Nephron (organoid): ENCODE measurements at regions not wholly inside any gene's neighbourhood (a gene's known extent, or its start where the extent isn't known, plus 50 kb on each side); places are given as distances from the start of the nearest gene placed in this dataset.

Experiments
- H3K27ac Mint-ChIP-seq, 3 experiments: 2 replicates each; pipeline ENCODE4 v1.8.0; 2020; ENCODE audit warnings: mixed read lengths in 3 of 3, mild to moderate bottlenecking in 2 of 3, moderate library complexity in 1 of 3
- H3K27me3 Mint-ChIP-seq: 2 replicates; pipeline ENCODE4 v1.8.0; 2021; ENCODE audit warnings: low read depth, mild to moderate bottlenecking, moderate library complexity, mixed read lengths
- H3K36me3 Mint-ChIP-seq: 2 replicates; pipeline ENCODE4 v1.8.0; 2020; ENCODE audit warnings: low read depth, mixed read lengths
- H3K4me1 Mint-ChIP-seq: 2 replicates; pipeline ENCODE4 v1.8.0; 2020; ENCODE audit warnings: mixed read lengths
- H3K4me3 Mint-ChIP-seq, 3 experiments: 2 replicates each; pipeline ENCODE4 v1.8.0; 2020; ENCODE audit warnings: mild to moderate bottlenecking in 3 of 3, mixed read lengths in 3 of 3, moderate library complexity in 2 of 3
- H3K9me3 Mint-ChIP-seq: 2 replicates; pipeline ENCODE4 v1.8.0; 2020; ENCODE audit warnings: mixed read lengths
- TF ChIP-seq, protein P1 (sequence below), 3 experiments: fragments of 200-600 bp; sonication (generic); IDR thresholded peaks; one replicate each; pipeline ENCODE4 v1.5.0; 2021; ENCODE audit warnings: antibody characterized with exemption in 3 of 3; ENCODE audit not compliant: unreplicated experiment in 3 of 3

DNA sequence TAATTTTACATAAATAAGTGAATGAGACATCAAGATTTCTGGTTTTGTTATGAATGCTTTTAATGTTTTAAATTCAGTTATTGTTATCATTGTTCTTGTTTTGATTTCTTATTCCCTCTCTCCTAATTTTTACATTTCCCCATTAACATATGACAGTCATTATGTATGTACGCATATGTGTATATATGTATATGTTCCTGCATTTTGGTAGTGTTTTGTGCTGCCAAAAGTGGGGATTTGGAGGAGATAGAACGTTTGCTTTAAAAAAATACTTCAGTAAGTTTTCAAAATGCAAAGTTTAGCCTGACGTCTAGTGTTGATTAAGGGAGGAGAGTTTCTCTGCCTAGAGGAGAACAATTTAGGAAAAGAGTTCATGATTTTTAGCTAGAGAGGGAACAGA is 385.2 kb downstream of the EPHA4 start:
- peaks cover 3% of the 10 kb centered on the region for H3K9me3 Mint-ChIP-seq
- H3K27me3 Mint-ChIP-seq, result peaks cover 4% of the 10 kb centered on the region
- H3K4me3 Mint-ChIP-seq, result no peak overlapping the region
- TF ChIP-seq, protein P1, sequence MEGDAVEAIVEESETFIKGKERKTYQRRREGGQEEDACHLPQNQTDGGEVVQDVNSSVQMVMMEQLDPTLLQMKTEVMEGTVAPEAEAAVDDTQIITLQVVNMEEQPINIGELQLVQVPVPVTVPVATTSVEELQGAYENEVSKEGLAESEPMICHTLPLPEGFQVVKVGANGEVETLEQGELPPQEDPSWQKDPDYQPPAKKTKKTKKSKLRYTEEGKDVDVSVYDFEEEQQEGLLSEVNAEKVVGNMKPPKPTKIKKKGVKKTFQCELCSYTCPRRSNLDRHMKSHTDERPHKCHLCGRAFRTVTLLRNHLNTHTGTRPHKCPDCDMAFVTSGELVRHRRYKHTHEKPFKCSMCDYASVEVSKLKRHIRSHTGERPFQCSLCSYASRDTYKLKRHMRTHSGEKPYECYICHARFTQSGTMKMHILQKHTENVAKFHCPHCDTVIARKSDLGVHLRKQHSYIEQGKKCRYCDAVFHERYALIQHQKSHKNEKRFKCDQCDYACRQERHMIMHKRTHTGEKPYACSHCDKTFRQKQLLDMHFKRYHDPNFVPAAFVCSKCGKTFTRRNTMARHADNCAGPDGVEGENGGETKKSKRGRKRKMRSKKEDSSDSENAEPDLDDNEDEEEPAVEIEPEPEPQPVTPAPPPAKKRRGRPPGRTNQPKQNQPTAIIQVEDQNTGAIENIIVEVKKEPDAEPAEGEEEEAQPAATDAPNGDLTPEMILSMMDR (IDR thresholded peaks at IDR 0.05; ENCODE audit: unreplicated experiment in 3 of 3), result no peak
- no peaks in the 10 kb centered on the region for H3K36me3 Mint-ChIP-seq
- no peak overlapping the region for H3K27ac Mint-ChIP-seq
- peaks cover 5% of the 10 kb centered on the region for H3K4me1 Mint-ChIP-seq

DNA sequence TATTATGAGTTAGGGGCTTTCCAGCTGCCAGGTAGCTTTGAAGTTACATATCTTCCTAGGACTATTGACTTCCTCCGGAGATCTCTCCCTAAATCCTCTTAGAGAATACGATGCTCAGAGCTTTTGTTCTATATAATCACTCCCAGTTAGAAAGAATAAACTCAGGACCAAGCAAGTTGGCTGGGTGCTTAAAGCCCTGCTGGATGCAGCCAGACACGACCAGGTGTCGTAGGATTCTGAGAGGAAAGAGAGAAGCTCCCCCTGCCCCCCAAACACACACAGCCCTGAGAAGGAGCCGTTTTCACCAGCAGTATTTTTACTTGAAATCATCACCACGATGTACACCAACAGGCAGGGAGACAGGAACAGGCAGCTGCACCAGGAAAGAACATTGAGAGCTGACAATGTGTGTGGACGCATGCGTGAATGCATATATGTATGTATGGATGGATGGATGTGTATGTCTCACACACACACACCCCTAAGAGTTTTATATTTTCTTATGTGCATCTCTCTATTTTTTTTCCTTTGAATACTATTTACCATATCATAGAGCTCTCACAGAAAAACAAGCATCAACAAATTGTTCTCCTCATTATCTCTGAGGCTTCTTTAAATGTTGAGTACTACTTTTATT is 382.6 kb downstream of the EPHA4 start:
- Mint-ChIP-seq H3K27me3 (peaks cover 4% of the 10 kb centered on the region), H3K27ac (no peak overlapping the region), H3K36me3 (no peaks in the 10 kb centered on the region), H3K4me1 (peaks cover 5% of the 10 kb centered on the region), H3K9me3 (peaks cover 16% of the 10 kb centered on the region), H3K4me3 (no peak overlapping the region)
- TF ChIP-seq, protein P1 (IDR thresholded peaks at IDR 0.05; ENCODE audit: unreplicated experiment in 3 of 3), result no peak

GRCh38 chr2:221195829-221196228 is 376.3 kb downstream of the EPHA4 start:
- H3K4me1 Mint-ChIP-seq, result no peaks in the 10 kb centered on the region
- no peaks in the 10 kb centered on the region for H3K27me3 Mint-ChIP-seq
- TF ChIP-seq, protein P1 (IDR thresholded peaks at IDR 0.05; ENCODE audit: unreplicated experiment in 3 of 3), result no peak
- no peak overlapping the region for H3K4me3 Mint-ChIP-seq
- no peak overlapping the region for H3K27ac Mint-ChIP-seq
- H3K36me3 Mint-ChIP-seq, result no peaks in the 10 kb centered on the region
- H3K9me3 Mint-ChIP-seq, result peaks cover 16% of the 10 kb centered on the region

- Mint-ChIP-seq H3K27ac (no peak overlapping the region), H3K4me3 (no peak overlapping the region), H3K4me1 (no peaks in the 10 kb centered on the region), H3K27me3 (no peaks in the 10 kb centered on the region), H3K36me3 (no peaks in the 10 kb centered on the region), H3K9me3 (peaks cover 12% of the 10 kb centered on the region)
- TF ChIP-seq, protein P1 (IDR thresholded peaks at IDR 0.05; ENCODE audit: unreplicated experiment in 3 of 3), result no peak
These were observed 374.8 kb downstream of the EPHA4 start for GRCh38 chr2:221197225-221197856.

DNA sequence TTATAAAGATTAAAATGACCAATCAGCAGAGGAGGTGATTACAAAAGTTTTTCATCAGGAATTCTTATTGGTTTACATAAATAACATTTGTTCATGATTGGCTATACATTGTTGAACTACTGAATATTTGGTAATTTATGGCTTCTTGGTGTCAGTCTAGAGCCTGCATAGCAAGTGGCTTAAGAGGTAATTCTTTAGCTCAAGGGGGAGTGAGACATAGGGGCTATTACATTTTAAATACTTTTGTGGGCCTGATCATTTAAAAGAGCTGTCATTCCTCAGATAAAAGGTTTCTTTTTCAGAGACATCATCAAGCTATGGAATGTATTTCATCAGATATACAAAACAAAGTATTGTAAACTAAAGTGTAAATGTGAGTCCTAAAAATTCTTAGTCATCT is 373.8 kb downstream of the EPHA4 start:
- Mint-ChIP-seq H3K4me1 (no peaks in the 10 kb centered on the region), H3K27me3 (no peaks in the 10 kb centered on the region), H3K9me3 (peaks cover 5% of the 10 kb centered on the region), H3K27ac (no peak overlapping the region), H3K36me3 (no peaks in the 10 kb centered on the region), H3K4me3 (no peak overlapping the region)
- TF ChIP-seq, protein P1 (IDR thresholded peaks at IDR 0.05; ENCODE audit: unreplicated experiment in 3 of 3), result no peak
